ENCODE measurements at regions not wholly inside any gene's neighbourhood (a gene's known extent, or its start where the extent isn't known, plus 50 kb on each side); places are given as distances from the start of the nearest gene placed in this dataset.

GRCh38 chr16:55029509-55029908 lies 98.8 kb downstream of the IRX5 start (continued):
- TF ChIP-seq REST (IDR thresholded peaks at IDR 0.05; ENCODE audit: unreplicated experiment) (no peak), JUNB (IDR thresholded peaks at IDR 0.05; ENCODE audit: unreplicated experiment) (no peak), ZNF462 (CRISPR knock-in tag; IDR thresholded peaks at IDR 0.05) (no peak)

- no peaks in the 10 kb centered on the region for H3K36me3 Mint-ChIP-seq (ENCODE audit: low read depth)
- ATAC-seq = no peak
- TF ChIP-seq ZNF462 (CRISPR knock-in tag; IDR thresholded peaks at IDR 0.05) = no peak
- TF ChIP-seq NANOG (IDR thresholded peaks at IDR 0.05; ENCODE audit: borderline replicate concordance) = no peak
Measured at GRCh38 chr16:55030944-55031343, 100.3 kb downstream of the IRX5 start.

More at GRCh38 chr16:55030944-55031343, 100.3 kb downstream of the IRX5 start:
- Histone ChIP-seq H3K36me3 (ENCODE audit: insufficient read depth) (no peaks in the 10 kb centered on the region), H3K27ac (ENCODE audit: low read depth) (no peak overlapping the region), H2AFZ (no peak overlapping the region), H4K20me1 (replicated peaks; ENCODE audit: insufficient read depth) (no peaks in the 10 kb centered on the region), H3K27me3 (ENCODE audit: insufficient read depth) (no peaks in the 10 kb centered on the region), H3K4me2 (no peak overlapping the region), H3K79me2 (replicated peaks; ENCODE audit: insufficient read depth) (no peaks in the 10 kb centered on the region), H3F3A (replicated peaks; ENCODE audit: low read depth) (no peaks in the 10 kb centered on the region), H3K4me1 (ENCODE audit: insufficient read depth) (no peaks in the 10 kb centered on the region), H3K9me2 (ENCODE audit: insufficient read depth) (0 out of 2 replicates have a peak, but pooled peaks cover 3% of the 10 kb centered on the region), H3K4me3 (no peak overlapping the region)
- Mint-ChIP-seq H3K27ac (no peak overlapping the region), H3K27me3 (ENCODE audit: insufficient read depth, low read depth, poor library complexity) (peaks cover 4% of the 10 kb centered on the region), H3K9me3 (peaks cover 3% of the 10 kb centered on the region; the same call in 1 of the 3 replicates), H3K4me3 (no peak overlapping the region), H3K4me1 (no peaks in the 10 kb centered on the region)
- no peak for DNase-seq (ENCODE audit: low spot score)
